NB4 (cell line): ENCODE measurements at regions not wholly inside any gene's neighbourhood (a gene's known extent, or its start where the extent isn't known, plus 50 kb on each side); places are given as distances from the start of the nearest gene placed in this dataset.

Source experiments
- CTCF ChIP-seq: IDR thresholded peaks from one replicate; pipeline ENCODE4 v1.5.1; 2012; ENCODE audit warnings: low read depth, low read length
- POLR2A ChIP-seq: IDR thresholded peaks from 2 replicates; pipeline ENCODE4 v1.6.1; 2011; ENCODE audit warnings: mild to moderate bottlenecking; ENCODE audit not compliant: insufficient read length; ENCODE audit errors: extremely low read depth

GRCh38 chr4:145333786-145334185 lies 147.9 kb upstream of the SMAD1 start:
- no peak for TF ChIP-seq CTCF
- no peak for TF ChIP-seq POLR2A
